Left renal pelvis (tissue), 4 donors: ENCODE measurements at regions not wholly inside any gene's neighbourhood (a gene's known extent, or its start where the extent isn't known, plus 50 kb on each side); places are given as distances from the start of the nearest gene placed in this dataset.

ENCODE experiments used
- DNase-seq, 4 donors: peaks; one replicate each; pipeline ENCODE4 v3.0.0-alpha.2; 2013; ENCODE audit warnings: low read depth in 4 of 4, low spot score in 3 of 4

DNA sequence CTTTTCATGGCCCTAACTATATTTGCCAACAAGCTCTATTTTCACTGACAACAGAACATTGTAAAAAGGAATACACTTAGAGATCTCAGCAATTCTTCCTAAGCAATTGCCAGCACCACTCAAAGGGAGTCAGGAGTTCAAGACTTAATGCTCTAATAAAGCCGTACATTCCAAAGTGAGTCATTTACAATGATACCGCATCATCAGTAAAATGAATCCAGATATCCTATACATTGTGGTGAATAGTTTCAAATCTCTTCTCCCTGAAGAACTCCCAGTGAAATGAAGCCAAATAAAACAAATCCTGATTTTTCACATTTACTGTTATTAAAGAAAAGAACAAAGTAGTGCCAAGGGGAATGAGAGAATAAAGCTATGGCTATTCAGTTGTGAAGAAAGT, 2898.7 kb upstream of the PCDH20 start:
- DNase-seq, result no peak

DNA sequence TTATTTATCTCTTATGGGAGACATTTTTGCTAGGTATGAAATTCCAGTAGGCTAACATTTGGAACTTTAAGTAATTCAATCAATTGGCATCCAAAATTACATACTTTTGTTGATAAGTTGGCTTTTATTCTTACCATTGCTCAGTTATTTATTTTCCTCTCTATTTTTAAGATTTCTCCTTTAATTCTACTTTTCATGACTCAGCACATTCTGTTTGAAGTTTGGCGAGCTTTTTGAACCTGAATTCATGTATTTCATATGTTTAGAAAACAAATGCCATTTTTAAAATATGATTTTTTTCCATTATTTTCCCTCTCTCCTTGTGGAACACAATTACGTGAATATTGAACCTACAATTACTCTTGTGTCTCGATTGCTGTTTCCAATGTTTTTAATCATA, 2896.3 kb upstream of the PCDH20 start:
- no peak for DNase-seq

DNA sequence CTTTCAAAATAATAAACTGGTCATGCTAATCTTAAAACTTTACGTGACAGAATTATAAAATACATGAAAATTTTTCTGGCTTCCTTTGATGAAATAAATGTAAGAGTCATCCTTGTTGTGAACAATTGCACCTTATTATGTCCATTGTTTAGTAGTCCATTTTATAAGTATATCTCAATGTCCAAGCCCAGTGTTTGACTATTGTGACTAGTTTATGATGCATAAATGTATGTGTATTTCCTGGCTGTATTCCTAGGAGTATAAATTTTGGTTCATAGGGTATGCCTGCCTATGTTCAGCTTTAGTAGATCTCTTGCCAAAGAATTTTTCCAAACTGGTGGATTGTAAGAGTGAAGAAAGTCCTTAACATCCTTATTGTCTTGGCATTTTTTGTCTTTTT, 2895.5 kb upstream of the PCDH20 start:
- DNase-seq, result no peak

DNA sequence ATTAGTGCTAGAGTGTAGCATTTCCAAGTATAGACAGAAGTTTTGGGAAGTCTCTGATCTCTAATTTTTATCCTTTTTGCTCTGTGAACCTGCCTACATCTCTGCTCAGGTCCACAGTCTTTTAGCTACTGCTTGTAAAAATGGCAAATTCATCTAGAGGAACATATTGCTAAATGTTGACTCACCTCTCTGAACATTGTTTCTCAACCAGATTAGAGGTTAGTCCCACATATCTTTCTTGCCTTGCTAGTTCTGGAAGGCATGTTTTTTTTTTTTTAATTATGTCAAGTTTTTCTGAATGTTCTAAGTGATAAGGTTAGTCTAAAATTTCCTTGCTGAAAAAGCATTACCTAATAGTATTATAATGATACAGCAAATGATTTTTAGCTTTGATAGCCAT, 2889.6 kb upstream of the PCDH20 start:
- no peak for DNase-seq

DNA sequence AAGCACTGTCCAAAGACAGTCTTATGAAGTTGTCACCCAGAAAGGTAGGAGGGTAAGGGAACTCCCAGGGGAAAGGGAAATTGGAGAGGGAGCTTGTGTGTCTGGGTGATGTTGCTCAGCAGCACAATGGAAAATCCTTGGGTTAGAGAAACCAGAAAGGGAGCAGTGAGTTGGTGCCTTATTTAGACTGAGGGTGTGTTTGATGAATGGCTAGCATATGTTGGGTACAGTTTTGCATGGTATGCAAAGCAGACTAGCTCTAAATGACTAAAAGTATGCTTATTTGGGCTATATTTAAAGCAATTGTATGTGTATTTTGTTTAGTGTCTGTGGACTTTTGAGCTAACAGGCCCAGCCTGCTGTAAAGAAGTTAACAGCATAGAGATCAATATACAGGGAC, 2884.6 kb upstream of the PCDH20 start:
- no peak for DNase-seq

DNA sequence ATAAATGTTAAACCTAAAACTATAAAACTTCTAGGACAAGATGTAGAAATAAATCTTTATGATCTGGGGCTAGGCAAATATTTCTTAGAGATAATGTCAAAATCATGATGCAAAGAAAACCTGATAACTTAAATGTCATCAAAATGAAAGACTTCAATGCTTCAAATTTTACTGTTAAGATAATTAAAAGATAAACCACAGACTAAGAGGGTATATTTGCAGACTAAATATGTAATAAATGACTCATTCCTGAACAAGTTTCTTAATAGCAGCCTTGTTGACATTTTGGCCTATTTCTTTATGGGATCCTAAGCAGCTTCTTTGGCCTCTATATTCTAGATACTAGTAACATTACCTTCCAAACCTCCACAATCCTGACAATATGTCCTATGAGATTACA, 2878.3 kb upstream of the PCDH20 start:
- no peak for DNase-seq

DNA sequence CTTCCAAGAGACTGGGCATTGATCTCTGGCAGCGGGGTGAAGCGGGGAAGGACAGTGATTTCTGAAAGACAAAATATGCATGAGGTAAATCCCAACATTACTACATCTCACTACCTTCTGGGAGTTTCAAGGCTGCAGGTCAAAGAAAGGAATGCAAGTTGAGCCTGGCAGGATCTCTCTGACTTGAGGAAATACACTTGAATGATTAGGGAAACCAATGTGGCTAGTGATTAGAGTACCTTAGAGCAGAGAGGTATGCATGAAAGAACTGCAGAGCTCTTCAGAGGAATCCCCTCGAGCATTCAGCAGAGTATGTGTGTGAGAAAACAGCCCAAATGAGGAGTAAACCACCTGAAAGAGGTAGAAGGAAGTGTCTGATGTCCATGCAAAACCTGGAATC, 2874.1 kb upstream of the PCDH20 start:
- no peak for DNase-seq

DNA sequence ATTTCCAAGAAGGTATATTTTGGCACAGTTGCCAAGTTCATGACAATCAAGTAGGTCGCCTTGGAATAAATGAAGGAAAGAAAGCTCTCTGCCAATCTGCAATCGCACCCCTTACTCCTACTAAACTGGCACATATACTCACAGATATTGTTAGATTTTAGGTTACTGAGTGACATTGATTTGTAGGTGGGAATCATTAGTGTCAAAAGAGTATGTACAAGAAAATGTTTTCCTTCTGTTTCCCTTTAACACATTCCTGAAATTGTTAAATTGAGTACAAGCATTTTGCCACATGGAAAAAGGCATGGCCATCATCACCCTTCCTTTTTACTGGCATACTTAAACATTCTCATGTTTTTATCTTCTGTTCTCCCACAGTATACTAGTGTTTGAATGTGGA, 2868.3 kb upstream of the PCDH20 start:
- no peak for DNase-seq

DNA sequence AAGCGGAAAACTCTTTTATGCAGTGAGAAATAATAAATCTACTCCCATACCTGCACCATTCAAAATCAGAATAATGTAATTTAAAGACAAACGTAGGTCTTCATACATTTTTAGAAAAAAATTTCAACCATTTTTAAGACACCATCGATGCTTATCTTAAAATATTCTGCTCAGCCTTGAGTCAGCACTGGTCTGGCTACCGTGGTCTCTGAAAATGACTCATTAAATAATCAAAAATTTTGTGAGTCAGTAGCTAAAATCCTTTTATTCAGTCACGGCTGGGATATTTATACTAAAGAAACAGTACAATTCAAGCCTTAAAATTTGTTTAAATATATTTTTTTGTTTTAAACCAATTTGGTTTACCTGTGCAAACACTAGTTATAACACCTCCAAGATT, 2862.8 kb upstream of the PCDH20 start:
- DNase-seq, result no peak

DNA sequence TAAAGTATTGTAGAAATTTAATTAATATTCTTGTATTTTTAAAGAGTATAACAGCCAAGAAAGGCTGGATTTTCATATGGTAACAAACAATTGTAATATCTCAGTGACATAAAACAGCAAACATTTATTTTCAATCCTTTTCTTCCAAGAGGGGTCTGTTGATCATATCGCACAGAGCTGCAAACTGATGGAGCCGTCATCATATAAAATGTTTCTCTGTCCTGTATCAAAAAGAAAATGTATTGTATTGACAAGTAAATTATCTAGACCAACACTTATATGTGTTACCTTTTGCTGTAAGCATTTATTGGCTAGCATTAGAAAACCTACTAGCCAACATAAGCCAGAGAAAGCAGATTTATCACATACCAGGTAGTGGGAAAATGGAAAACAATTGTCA, 2861.4 kb upstream of the PCDH20 start:
- DNase-seq, result no peak

DNA sequence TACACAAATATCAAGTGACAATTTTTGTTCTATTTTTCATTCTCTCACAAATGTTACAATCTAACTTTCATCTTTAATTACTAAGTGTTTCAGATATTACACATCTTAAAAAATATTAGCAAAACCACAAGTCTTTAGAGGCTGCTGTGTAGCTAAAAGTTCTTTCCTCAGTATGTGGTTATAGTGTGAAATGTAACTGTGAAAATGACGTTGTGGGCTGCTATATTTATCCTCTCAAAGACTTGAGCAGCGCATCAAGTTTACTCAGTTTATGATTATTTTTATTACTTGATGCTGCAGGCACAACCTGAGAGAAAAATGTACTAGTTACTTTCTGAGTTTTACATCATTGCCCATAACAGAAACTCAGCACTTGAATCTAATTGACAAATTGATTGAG, 2860.6 kb upstream of the PCDH20 start:
- DNase-seq, result no peak

DNA sequence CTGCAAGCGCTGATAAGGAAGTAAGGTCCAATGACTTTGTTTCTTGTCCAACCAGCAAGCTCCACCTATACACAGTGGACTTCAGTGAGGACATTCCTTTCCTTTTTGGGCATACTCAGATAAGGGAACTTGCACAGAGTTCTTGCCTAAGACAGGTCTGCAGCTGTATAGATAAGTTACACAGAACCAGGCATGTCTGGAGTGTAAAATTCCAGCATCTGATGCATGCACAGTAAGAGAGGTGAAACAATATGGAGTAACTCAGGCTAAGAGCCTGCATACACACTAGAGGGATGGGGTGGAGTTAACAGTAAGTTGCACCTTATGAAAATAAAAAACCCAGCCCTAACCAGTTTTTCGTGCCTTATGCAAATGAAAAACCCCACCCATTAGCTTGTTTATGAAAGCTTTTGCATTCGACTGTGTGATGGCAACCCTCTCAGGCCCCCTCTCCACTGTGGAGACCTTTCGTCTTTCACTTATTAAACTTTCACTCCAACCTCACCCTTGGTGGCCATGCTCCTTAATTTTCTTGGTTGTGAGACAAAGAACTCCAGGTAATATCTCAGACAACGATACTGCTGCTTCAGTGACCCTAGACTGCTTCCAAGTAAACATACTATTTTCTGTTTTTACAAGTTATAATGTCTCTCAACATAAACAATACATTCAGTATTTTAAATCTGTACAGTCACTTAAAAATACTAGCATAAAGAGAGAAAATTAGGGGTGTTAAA, 2859.0 kb upstream of the PCDH20 start:
- DNase-seq, result no peak

DNA sequence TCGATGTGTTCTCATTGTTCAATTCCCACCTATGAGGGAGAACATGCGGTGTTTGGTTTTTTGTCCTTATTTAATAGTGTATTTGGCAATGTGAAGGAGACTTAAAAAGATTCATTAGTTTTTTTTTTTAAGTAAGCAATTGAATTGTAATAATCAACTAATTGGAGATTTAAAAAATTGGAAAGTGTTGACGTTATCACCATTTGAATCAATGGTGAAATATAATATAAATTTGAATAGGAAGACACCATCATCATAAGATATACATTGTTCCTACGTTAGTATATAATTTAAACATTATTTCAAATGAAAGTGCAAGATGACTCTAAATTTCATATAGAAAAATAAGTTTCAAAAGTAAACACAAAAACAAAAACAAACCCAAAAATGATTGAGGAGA, 2858.1 kb upstream of the PCDH20 start:
- DNase-seq, result no peak

DNA sequence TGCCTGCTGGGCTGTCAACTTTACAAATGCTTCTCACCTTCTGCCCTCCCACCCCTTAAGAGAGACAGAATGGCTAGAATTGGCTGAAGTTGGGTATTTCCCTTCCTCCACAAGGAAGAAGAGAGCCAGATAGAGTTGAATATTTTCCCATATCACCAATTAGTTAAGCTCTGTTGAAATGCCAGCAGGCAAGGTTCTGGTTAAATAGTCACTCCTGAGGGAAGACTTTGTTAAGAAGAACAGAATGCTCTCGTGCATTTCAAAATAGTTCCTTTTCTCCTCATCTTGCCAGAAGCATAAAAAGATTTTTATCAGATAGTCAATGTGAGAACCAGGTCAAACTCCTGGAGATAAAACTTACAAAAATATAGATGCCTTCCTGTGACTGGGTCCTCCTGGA, 2857.0 kb upstream of the PCDH20 start:
- DNase-seq, result no peak

DNA sequence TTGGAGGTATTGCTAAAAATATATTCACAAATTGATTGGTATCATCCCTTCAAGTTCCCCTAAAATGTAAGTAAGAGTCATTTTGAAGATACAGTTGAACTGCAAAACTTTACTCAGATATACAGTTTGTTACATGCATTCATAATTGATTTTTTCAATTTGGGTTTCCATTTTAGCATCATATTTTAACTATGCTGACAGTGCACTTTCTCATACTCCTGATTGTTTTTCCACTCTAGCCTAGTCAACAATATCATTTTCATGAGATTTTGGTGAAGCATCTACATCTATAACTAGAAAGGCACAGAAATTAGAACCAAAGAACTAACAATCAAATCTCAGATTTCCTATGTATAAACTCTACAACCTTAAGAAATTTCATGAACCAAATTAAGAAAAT, 2850.4 kb upstream of the PCDH20 start:
- DNase-seq, result no peak

DNA sequence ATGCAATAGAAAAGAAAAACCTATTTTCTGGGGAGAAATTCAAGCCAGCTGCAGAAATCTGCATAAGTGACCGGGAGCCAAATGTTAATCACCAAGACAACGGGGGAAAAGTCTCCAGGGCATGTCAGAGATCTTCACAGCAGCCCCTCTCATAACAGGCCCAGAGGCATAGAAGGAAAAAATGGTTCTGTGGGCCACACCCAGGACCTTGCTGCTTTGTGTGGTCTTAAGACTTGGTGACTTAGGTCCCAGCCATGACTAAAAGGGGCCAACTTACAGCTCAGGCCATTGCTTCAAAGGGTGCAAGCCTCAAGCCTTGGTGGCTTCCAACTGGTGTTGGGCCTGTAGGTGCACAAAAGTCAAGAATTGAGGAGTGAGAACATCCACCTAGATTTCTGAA, 2847.6 kb upstream of the PCDH20 start:
- DNase-seq, result no peak

DNA sequence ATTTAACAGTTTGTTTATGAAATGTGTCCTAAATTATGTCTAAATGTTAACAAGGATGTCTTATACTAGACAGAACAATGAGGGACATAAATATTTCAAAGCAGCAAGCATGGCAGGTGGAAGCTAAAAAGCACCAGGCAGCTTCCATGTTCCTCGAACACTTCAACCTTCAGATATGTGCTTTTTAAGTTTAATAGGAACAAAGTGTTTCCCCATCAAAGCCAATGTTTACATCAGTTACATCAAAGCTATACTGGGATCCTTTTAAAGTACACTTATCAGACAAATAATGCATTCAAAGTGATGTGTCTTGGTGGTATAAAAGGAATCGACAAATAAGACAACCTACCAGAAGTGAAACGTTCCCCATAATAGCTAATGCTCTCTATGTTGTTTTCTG, 2841.1 kb upstream of the PCDH20 start:
- DNase-seq, result no peak

DNA sequence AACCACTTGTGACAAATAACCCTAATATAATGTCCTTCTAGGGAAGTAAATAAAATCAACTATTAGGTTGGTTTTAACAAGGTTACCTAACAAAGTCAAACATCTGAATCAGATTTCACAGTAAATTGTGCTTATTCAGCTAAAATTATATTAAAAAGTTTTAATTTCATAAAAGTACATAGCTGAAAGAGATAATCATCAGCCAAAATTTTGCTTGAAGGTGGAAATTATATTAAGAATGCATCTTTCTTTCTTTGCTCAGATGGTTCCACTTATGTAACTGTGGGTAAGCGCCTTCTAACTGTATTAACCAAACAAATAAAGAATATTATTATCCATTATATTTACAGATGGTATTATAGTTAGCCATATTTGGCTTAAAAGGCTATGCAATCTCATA, 2840.3 kb upstream of the PCDH20 start:
- DNase-seq, result no peak

DNA sequence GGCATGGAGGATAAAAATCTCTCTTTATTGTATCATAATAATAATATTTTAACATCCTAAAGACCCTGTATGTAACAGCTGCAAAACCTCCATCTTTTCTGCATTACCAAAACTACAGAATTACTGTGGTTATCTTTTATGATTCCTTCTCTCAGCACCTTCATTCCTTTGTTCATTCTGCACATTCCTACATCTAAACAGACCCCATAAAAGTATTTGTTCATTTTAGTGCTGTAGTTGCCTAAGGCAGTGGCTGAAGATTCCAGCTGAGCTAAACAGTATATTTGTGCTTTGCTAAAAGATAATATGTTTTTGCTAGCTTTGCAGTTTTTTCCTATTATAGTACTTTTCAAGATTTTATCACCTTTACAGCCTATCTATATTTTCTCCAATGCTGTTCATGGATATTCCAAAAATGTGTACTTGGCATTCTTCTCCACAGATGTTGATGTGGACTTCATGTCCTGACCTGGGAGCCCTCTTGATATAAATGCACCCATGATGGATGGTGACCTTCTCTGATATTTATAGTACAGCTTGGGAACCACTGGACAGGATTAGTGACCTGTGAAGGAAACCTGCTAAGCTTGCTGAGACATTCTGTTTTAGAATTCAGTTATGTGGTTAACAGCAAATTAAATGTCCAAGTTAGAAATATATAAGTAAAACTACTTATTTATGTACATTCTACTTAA, 2832.9 kb upstream of the PCDH20 start:
- no peak for DNase-seq

DNA sequence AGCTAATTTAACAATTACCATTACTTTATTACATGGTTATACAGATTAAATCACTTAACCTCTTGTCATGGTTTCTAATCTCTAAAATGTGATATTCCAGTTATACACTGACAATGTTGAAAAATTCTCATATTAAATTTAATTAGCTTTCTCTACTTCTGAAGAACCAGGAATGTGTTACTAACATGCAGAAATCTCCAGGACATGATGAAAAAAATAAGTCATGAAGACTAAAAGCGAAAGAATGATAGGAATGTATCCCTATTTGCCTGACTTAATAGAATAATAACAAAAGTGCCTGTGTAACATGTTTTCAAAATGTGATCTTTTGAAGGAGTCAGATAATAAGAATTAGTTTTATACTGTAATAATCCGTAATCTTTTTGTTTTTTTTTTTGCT, 2823.7 kb upstream of the PCDH20 start:
- DNase-seq, result no peak

DNA sequence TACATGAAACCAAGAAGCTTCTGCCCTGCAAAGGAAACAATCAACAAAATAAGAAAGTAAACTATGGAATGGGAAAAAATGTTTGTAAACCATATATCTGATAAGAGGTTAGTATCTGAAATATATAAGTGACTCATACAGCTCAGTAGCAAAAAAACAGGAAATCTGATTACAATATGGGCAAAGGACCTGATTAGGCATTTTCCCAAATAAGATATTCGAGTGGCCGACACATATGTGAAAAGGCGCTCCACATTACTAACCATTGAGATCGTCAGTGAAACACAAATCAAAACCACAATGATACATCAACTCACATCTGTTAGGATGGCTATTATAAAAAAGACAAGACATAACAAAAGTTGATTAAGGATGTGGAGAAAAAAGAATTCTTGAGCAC, 2818.6 kb upstream of the PCDH20 start:
- DNase-seq, result no peak

DNA sequence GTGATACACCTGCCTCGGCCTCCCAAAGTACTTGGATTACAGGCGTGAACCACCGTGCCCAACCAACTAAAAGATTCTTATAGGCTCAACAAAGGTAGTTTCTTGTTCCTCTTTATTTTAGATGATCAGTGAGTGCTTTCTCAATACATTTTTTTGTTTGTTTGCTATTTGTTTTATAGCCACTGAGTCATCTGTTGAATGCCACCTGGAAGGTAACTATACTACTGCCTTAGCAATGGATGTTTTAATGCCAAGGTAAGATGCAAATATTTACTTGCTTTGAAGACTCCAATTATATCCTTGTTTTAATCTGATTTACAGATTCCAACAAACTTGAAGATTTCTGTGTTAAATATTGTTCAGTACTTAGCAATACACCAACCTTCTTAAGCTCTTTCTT, 2807.4 kb upstream of the PCDH20 start:
- no peak for DNase-seq
